Tibial nerve (tissue), 4 donors: ENCODE measurements at regions not wholly inside any gene's neighbourhood (a gene's known extent, or its start where the extent isn't known, plus 50 kb on each side); places are given as distances from the start of the nearest gene placed in this dataset.
A peak's percentile ranks its signal among the peaks of the same experiment; 100 is the strongest.
"Not testable (repeated sequence)": the region's sequence is repeated elsewhere in the genome, so short reads cannot be mapped to it uniquely, and the experiment has no call there.

Source experiments
- DNase-seq, 2 donors: peaks; one replicate each; pipeline ENCODE4 v3.0.0-alpha.2; 2019; ENCODE audit warnings: low spot score in 2 of 2
- H3K27ac ChIP-seq, 4 donors: fragments of 200-600 bp; sonication (generic) in 3 of 4; one replicate each; pipeline ENCODE4 v1.5.1; 2017 to 2019; ENCODE audit warnings: mild to moderate bottlenecking in 1 of 4
- H3K27me3 ChIP-seq, 2 donors: fragments of 200-600 bp; sonication (generic) in 1 of 2; one replicate each; pipeline versions ENCODE4 v1.5.1 to v1.6.0; 2017 to 2019
- H3K36me3 ChIP-seq, 3 donors: fragments of 200-600 bp; sonication (generic); one replicate each; pipeline ENCODE4 v1.5.1; 2018 to 2019
- H3K4me1 ChIP-seq, 4 donors: fragments of 200-600 bp; sonication (generic) in 3 of 4; one replicate each; pipeline ENCODE4 v1.5.1; 2017 to 2019
- H3K4me3 ChIP-seq, 4 donors: fragments of 200-600 bp; sonication (generic) in 3 of 4; one replicate each; pipeline ENCODE4 v1.5.1; 2017 to 2019; ENCODE audit warnings: mild to moderate bottlenecking in 1 of 4, moderate library complexity in 1 of 4
- H3K9me3 ChIP-seq, 4 donors: fragments of 200-600 bp; sonication (generic) in 3 of 4; one replicate each; pipeline ENCODE4 v1.5.1; 2017 to 2019
- CTCF ChIP-seq, 5 experiments: fragments of 200-600 bp in 3 of 5; fragments of 450-650 bp in 2 of 5; sonication (generic) in 3 of 5; IDR thresholded peaks; one replicate each; pipeline ENCODE4 v1.5.1; 2016 to 2019; ENCODE audit warnings: antibody characterized with exemption in 5 of 5, mild to moderate bottlenecking in 3 of 5, moderate library complexity in 2 of 5
- EP300 ChIP-seq, 2 donors: sonication (generic); formaldehyde crosslinking; IDR thresholded peaks; one replicate each; pipeline ENCODE4 v1.6.1; 2017; ENCODE audit warnings: antibody characterized with exemption in 2 of 2, mild to moderate bottlenecking in 1 of 2
- POLR2A ChIP-seq, 2 donors: fragments of 450-650 bp; IDR thresholded peaks; one replicate each; pipeline ENCODE4 v1.6.1; 2017; ENCODE audit warnings: antibody characterized with exemption in 2 of 2, mild to moderate bottlenecking in 2 of 2, moderate library complexity in 2 of 2
- WGBS, 2 donors: methylation state at CpG; one replicate each; pipeline ENCODE4 v1.1.5; 2018; 5-methylcytosine and 5-hydroxymethylcytosine counted together

- H3K4me3 ChIP-seq, DNase-seq, H3K9me3 ChIP-seq, H3K4me1 ChIP-seq, H3K27me3 ChIP-seq: not testable (repeated sequence)
- peaks cover 0 to 72% (median 4%) of the 10 kb centered on the region in 3 donors for H3K36me3 ChIP-seq
- WGBS, 2 donors, result 54 to 63% methylated on average over 6 of the region's 6 CpGs
- peak overlapping the region in 2 of 4 donors; percentile 37 to 80 for H3K27ac ChIP-seq
These were observed 63.8 kb downstream of the CLEC18A start for GRCh38 chr16:70014915-70015314.

GRCh38 chr16:70016751-70017150 is 65.6 kb downstream of the CLEC18A start:
- H3K4me1 ChIP-seq, DNase-seq, H3K27me3 ChIP-seq, H3K4me3 ChIP-seq, H3K9me3 ChIP-seq: not testable (repeated sequence)
- Histone ChIP-seq H3K27ac (peak overlapping the region in 1 of 4 donors; percentile 80), H3K36me3 (peaks cover 0 to 75% (median 4%) of the 10 kb centered on the region in 3 donors)
- 68 to 70% methylated on average over 5 of the region's 5 CpGs for WGBS, 2 donors

DNA sequence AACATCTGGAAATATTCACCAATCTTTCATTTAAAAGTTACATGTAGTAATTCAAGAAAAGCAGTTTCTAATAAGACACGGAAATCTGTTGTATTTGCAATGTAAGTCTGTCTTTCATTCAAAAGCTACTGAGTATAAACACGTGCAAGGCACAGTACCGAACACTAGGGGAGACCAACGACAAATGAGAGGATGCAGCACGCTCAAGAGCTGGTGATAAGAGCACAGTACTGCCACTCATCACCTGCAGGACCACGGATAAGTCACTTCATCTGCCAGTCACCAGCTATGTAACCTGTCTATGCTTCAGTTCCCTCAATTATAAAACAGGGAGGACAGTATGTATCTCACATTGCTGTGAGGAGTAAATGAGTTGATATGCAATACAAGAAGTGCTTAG is 67.1 kb downstream of the CLEC18A start:
- Histone ChIP-seq H3K27ac (no peak overlapping the region), H3K4me1 (no peaks in the 10 kb centered on the region), H3K27me3 (no peaks in the 10 kb centered on the region), H3K4me3 (no peak overlapping the region), H3K9me3 (no peaks in the 10 kb centered on the region), H3K36me3 (peaks cover 0 to 67% (median 4%) of the 10 kb centered on the region in 3 donors)
- no peak for DNase-seq
- 26 to 36% methylated on average over 6 of the region's 6 CpGs for WGBS, 2 donors
- TF ChIP-seq EP300 (IDR thresholded peaks at IDR 0.05) (no peak), POLR2A (IDR thresholded peaks at IDR 0.05) (no peak), CTCF (IDR thresholded peaks at IDR 0.05) (no peak)

DNA sequence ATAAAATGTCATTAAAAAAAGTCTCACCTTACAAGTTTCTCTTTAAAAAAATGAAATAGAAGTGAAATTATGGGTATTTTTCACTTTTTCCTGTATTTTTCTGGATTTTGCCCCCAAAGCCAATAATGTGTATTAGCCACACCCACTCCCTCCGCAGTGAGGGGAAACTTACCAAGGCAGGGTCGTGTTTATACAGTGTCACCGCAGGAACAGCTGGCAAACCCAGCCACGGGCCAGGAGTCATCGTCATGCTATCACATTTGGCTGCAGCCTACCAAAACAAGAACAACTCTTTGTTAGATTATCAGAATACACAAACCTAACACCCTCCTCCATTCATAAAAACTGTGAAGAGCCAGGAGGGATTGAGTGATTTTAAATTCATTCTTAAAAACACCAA is 72.1 kb downstream of the CLEC18A start:
- not testable (repeated sequence) for H3K4me3 ChIP-seq, H3K27me3 ChIP-seq, H3K27ac ChIP-seq, DNase-seq, H3K9me3 ChIP-seq, H3K4me1 ChIP-seq
- WGBS, 2 donors, result 48% methylated on average over 5 of the region's 5 CpGs
- peaks cover 0 to 56% (median 0%) of the 10 kb centered on the region in 3 donors for H3K36me3 ChIP-seq

- H3K9me3 ChIP-seq, H3K27me3 ChIP-seq, H3K27ac ChIP-seq, H3K4me3 ChIP-seq, DNase-seq, H3K4me1 ChIP-seq: not testable (repeated sequence)
- peaks cover 0 to 58% (median 0%) of the 10 kb centered on the region in 3 donors for H3K36me3 ChIP-seq
- WGBS, 2 donors, result 91 to 92% methylated on average over 5 of the region's 5 CpGs
These were observed 72.8 kb downstream of the CLEC18A start for GRCh38 chr16:70023956-70024355.

- not testable (repeated sequence) for H3K4me1 ChIP-seq, H3K4me3 ChIP-seq, H3K27me3 ChIP-seq, H3K9me3 ChIP-seq
- peak; percentile 30 to 39 for TF ChIP-seq EP300 (IDR thresholded peaks at IDR 0.05)
- WGBS, 2 donors, result 58 to 64% methylated on average over 8 of the region's 8 CpGs
- Histone ChIP-seq H3K27ac (peak overlapping the region in 1 of 4 donors; percentile 8), H3K36me3 (peaks cover 0 to 45% (median 0%) of the 10 kb centered on the region in 3 donors)
- DNase-seq, result peak in 1 of 2 donors; percentile 10
These were observed 75.2 kb downstream of the CLEC18A start for GRCh38 chr16:70026165-70026854.

DNA sequence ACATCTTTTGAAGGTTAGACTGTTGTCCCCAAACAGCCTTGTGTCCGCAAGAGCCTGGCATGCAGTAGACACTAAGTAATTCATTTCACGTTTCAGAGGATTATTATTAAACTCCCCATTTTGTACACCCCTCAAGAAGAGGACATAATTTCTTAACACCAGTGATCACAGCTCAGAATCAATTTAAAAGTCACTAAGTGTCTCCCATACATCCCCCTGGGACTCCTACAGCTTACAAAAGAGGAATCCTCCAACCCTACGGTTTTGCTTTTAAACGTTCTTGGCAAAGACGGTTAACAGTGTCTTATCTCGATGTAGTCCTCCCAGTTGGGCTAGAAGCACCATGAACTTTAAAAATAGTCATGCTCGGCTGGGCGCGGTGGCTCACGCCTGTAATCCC is 81.2 kb upstream of the PDPR start:
- not testable (repeated sequence) for H3K4me3 ChIP-seq, H3K9me3 ChIP-seq, DNase-seq, H3K27me3 ChIP-seq, H3K4me1 ChIP-seq, H3K27ac ChIP-seq
- H3K36me3 ChIP-seq, result peaks cover 0 to 45% (median 0%) of the 10 kb centered on the region in 3 donors
- WGBS, 2 donors, result 91 to 92% methylated on average over 10 of the region's 10 CpGs

DNA sequence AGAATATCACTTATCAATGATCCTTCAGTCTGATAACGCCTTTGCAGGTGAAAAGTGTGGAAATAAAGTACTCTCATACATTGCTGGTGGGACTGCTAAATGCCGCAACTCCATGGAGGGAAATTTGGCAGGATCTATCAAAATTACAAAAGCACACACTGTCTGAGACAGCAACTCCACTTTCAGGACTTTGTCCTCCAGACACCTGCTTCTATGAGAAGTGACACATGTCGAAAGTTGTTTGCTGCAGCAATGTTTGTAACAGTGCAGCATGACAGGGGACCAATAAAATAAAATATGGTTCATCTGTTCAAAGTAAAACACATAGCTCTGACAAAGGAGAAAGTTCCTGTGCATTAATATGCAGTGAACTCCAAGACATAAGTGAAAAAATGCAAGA is 76.2 kb upstream of the PDPR start:
- H3K27me3 ChIP-seq, H3K4me3 ChIP-seq, H3K27ac ChIP-seq, H3K9me3 ChIP-seq, H3K4me1 ChIP-seq, DNase-seq: not testable (repeated sequence)
- WGBS, 2 donors, result 80 to 90% methylated on average over 1 of the region's 3 CpGs
- H3K36me3 ChIP-seq, result peaks cover 0 to 53% (median 0%) of the 10 kb centered on the region in 3 donors

- WGBS, 2 donors, result 90 to 92% methylated on average over 5 of the region's 5 CpGs
- not testable (repeated sequence) for H3K4me1 ChIP-seq, H3K27me3 ChIP-seq, H3K27ac ChIP-seq, H3K9me3 ChIP-seq, H3K4me3 ChIP-seq, DNase-seq
- peaks cover 0 to 34% (median 0%) of the 10 kb centered on the region in 3 donors for H3K36me3 ChIP-seq
These were observed 73.6 kb upstream of the PDPR start for GRCh38 chr16:70040554-70040953.

DNA sequence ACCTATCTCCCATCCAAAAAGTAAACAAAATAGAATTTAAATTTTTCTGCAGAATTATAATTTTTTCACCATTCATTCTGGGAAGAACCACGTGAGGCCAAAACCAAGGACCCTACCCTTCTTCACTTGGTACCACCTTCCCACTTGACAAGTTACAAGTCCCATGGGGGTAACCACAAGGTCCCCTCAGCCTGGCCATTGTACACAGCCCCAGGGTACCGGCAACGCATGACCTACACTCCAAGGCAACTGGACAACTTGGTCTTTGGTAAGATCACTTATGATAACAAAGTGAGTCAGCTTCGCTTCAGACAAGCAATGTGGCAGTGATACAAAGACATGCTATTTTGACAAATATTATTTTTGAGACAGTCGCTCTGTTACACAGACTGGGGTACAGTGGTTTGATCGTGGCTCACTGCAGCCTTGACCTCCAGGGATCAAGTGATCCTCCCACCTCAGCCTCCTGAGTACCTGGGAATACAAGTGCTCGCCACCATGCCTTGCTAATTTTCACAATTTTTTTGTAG is 70.5 kb upstream of the PDPR start:
- H3K27ac ChIP-seq, H3K4me1 ChIP-seq, DNase-seq, H3K9me3 ChIP-seq, H3K27me3 ChIP-seq, H3K4me3 ChIP-seq: not testable (repeated sequence)
- 87 to 91% methylated on average over 7 of the region's 7 CpGs for WGBS, 2 donors
- H3K36me3 ChIP-seq, result peaks cover 0 to 22% (median 0%) of the 10 kb centered on the region in 3 donors

DNA sequence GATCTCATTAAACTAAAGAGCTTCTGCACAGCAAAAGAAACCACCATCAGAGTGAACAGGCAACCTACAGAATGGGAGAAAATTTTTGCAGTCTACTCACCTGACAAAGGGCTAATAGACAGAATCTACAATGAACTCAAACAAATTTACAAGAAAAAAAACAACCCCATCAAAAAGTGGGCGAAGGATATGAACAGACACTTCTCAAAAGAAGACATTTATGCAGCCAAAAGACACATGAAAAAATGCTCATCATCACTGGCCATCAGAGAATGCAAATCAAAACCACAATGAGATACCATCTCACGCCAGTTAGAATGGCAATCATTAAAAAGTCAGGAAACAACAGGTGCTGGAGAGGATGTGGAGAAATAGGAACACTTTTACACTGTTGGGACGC is 67.6 kb upstream of the PDPR start:
- not testable (repeated sequence) for H3K4me1 ChIP-seq, H3K4me3 ChIP-seq, DNase-seq, H3K27me3 ChIP-seq, H3K27ac ChIP-seq, H3K9me3 ChIP-seq, H3K36me3 ChIP-seq
- WGBS, 2 donors, result 59% methylated on average over 3 of the region's 3 CpGs; no CpG with 5 or more reads in 1 of the 2 donors

DNA sequence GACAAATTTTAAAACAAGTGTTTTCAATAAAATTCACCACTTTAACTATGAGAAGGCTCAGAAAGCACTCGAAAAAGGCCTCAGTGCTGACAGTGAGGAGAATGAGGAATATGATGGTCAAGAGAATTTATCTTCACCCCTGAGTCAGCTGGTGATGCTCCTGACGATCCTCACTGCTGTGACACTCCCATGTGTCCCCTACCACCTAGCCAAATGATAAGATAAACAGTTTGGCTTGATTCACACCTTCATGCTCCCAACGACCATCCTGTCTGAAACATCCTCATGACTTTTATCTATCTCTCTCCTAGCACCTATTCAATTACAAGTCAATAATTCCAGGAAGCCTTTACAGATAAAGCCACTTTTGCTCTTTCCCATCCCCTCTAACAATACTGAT is 66.0 kb upstream of the PDPR start:
- H3K27me3 ChIP-seq, H3K9me3 ChIP-seq, H3K4me1 ChIP-seq, H3K4me3 ChIP-seq, H3K27ac ChIP-seq, H3K36me3 ChIP-seq, DNase-seq: not testable (repeated sequence)
- 71 to 73% methylated on average over 3 of the region's 3 CpGs for WGBS, 2 donors
